8988T (cell line): ENCODE measurements at regions not wholly inside any gene's neighbourhood (a gene's known extent, or its start where the extent isn't known, plus 50 kb on each side); places are given as distances from the start of the nearest gene placed in this dataset.
"Not testable (repeated sequence)": the region's sequence is repeated elsewhere in the genome, so short reads cannot be mapped to it uniquely, and the experiment has no call there.

Source experiments
- DNase-seq: peaks from one replicate; pipeline ENCODE4 v3.0.0; 2011

GRCh38 chr1:47604869-47605268 is 167.0 kb downstream of the FOXD2 start:
- not testable (repeated sequence) for DNase-seq

GRCh38 chr1:47608296-47608875 is 170.5 kb downstream of the FOXD2 start:
- DNase-seq = no peak

- no peak for DNase-seq
These were observed 174.1 kb downstream of the FOXD2 start for GRCh38 chr1:47611992-47612391.

- DNase-seq = no peak
These were observed 175.0 kb downstream of the FOXD2 start for GRCh38 chr1:47612819-47613218.

GRCh38 chr1:47616036-47616435 is 178.2 kb downstream of the FOXD2 start:
- no peak for DNase-seq

GRCh38 chr1:47616906-47617305 is 179.1 kb downstream of the FOXD2 start:
- DNase-seq = no peak

- DNase-seq = no peak
These were observed 179.8 kb downstream of the FOXD2 start for GRCh38 chr1:47617381-47618221.

GRCh38 chr1:47618222-47618720 is 180.4 kb downstream of the FOXD2 start:
- DNase-seq = no peak

GRCh38 chr1:47618830-47619229 is 181.0 kb downstream of the FOXD2 start:
- no peak for DNase-seq

- no peak for DNase-seq
These were observed 183.6 kb downstream of the FOXD2 start for GRCh38 chr1:47621483-47621882.

GRCh38 chr1:47621977-47622376 is 184.1 kb downstream of the FOXD2 start:
- DNase-seq = no peak

GRCh38 chr1:47622776-47623556 is 185.1 kb downstream of the FOXD2 start:
- no peak for DNase-seq

GRCh38 chr1:47623557-47623940 is 185.7 kb downstream of the FOXD2 start:
- DNase-seq = no peak

- no peak for DNase-seq
These were observed 186.7 kb downstream of the FOXD2 start for GRCh38 chr1:47624531-47624930.

GRCh38 chr1:47627016-47627415 is 189.2 kb downstream of the FOXD2 start:
- DNase-seq = no peak

GRCh38 chr1:47627471-47628370 is 189.9 kb downstream of the FOXD2 start:
- no peak for DNase-seq

- no peak for DNase-seq
These were observed 191.4 kb downstream of the FOXD2 start for GRCh38 chr1:47629201-47629600.

- no peak for DNase-seq
These were observed 192.5 kb downstream of the FOXD2 start for GRCh38 chr1:47630346-47630745.

GRCh38 chr1:47631411-47631995 is 193.7 kb downstream of the FOXD2 start:
- no peak for DNase-seq

GRCh38 chr1:47635111-47635510 is 197.3 kb downstream of the FOXD2 start:
- DNase-seq = no peak

- no peak for DNase-seq
These were observed 197.8 kb downstream of the FOXD2 start for GRCh38 chr1:47635597-47635996.

GRCh38 chr1:47637111-47637685 is 199.4 kb downstream of the FOXD2 start:
- no peak for DNase-seq
